NCI-H82 treated with DMSO at 0.1 percent for 48 hours (cell line): ENCODE measurements at regions not wholly inside any gene's neighbourhood (a gene's known extent, or its start where the extent isn't known, plus 50 kb on each side); places are given as distances from the start of the nearest gene placed in this dataset.
"Not testable (repeated sequence)": the region's sequence is repeated elsewhere in the genome, so short reads cannot be mapped to it uniquely, and the experiment has no call there.

ENCODE experiments used
- DNase-seq: peaks from one replicate; lab custom pipeline; 2025; ENCODE audit not compliant: unreplicated experiment; lab: John Stamatoyannopoulos, UW

- DNase-seq: no peak
Observed at GRCh38 chr5:24232041-24232440, 412.7 kb downstream of the CDH10 start.

DNA sequence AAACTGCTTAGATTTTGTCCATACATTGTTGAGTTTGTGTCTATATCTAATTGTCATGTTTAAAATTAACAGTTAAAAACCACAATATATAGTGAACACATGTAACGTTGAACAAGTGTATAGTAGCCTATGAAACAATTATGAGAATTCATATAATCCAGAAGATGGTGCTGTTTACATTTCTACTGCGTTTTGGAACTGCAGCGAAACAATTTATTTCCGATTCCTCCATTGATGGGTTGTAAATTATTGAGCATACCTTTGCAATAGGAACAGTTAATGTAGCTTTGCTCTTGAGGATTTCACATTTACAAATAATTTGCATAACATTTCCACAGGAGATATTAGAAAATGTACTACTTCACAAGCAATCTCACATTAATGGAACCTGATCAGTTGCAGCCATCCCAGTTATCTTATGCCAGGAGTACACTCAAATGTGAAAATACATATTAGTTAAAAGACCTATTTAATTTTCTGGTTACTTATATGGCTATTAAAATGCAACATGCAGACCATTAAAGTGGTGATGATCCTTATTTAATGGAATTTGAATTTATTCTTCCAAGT lies 411.8 kb downstream of the CDH10 start:
- no peak for DNase-seq

GRCh38 chr5:24235946-24236345 lies 408.8 kb downstream of the CDH10 start:
- no peak for DNase-seq

DNA sequence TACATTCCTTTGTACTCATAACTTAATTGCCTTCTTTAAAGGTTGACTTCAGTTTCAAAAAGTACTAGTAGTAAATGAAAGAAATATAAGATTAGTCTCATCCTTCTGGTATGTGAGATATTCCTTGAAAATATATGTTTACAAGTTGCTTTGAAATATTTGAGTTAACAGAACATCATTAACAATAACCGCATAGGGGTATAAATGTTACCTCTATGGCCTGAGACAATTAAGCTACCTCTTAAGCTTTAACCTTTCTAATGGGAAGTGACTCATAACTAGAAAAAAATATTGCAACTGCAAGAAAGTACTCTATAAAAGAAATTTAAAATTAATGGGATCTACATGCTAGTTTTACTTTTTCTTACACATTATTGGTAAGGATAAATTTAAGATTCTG lies 399.0 kb downstream of the CDH10 start:
- DNase-seq: no peak

- DNase-seq: no peak
Observed at GRCh38 chr5:24264547-24264946, 380.2 kb downstream of the CDH10 start.

- no peak for DNase-seq
Observed at GRCh38 chr5:24265306-24265705, 379.5 kb downstream of the CDH10 start.

DNA sequence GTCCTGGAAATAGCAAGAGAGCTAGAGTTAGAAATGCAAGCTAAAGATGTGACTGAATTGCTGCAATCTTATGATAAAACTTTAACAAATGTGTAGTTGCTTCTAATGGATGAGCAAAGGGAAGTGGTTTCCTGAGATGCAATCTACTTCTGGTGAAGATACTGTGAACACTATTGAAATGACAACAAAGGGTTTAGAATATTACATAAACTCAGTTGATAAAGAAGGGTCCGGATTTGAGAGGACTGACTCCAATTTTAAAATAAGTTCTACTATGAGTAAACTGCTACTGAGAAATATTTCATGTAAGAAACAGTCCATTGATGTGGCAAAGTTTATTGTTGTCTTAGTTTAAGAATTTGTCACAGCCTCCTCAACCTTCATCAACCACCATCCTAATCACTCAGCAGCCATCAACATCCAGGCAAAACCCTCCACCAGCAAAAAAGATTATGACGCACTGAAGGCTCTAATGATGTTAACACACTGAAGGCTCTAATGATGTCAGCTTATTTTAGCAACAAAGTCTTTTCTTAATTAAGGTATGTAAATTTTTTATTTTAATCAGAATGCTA lies 376.2 kb downstream of the CDH10 start:
- DNase-seq: no peak

DNA sequence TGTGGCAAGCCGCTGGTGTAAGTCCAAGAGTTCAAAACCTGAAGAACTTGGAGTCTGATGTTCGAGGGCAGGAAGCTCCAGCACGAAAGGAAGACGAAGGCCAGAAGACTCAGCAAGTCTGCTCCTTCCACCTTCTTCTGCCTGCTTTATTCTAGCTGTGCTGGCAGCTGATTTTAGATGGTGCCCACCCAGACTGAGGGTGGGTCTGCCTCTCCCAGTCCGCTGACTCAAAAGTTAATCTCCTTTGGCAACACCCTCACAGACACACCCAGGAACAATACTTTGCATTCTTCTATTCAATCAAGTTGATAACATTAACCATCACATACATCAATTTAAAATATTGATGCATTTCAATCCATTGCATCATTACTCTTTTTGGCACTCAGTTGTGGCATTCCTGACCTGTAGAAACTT lies 373.1 kb downstream of the CDH10 start:
- DNase-seq: not testable (repeated sequence)

DNA sequence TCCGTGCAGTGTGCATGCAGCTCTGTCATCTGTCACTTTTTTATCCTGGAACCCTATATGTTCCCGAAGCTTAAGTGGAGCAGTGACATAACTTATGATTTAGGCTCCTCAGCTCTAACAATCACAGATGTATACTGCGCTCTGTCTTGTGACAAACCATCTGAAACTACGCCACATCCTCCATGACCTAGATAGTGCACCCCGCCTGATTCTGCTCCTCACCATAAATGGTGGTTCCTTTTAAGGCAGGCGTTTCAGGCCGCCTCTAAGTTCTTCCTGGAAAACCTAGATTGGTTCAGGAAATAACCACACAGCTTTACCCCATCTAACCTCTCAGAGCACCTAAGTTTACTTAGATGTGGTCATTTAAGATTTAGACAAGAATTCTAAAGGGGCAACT lies 372.0 kb downstream of the CDH10 start:
- no peak for DNase-seq

- no peak for DNase-seq
Observed at GRCh38 chr5:24280215-24280614, 364.6 kb downstream of the CDH10 start.

- DNase-seq: no peak
Observed at GRCh38 chr5:24281818-24282217, 363.0 kb downstream of the CDH10 start.

DNA sequence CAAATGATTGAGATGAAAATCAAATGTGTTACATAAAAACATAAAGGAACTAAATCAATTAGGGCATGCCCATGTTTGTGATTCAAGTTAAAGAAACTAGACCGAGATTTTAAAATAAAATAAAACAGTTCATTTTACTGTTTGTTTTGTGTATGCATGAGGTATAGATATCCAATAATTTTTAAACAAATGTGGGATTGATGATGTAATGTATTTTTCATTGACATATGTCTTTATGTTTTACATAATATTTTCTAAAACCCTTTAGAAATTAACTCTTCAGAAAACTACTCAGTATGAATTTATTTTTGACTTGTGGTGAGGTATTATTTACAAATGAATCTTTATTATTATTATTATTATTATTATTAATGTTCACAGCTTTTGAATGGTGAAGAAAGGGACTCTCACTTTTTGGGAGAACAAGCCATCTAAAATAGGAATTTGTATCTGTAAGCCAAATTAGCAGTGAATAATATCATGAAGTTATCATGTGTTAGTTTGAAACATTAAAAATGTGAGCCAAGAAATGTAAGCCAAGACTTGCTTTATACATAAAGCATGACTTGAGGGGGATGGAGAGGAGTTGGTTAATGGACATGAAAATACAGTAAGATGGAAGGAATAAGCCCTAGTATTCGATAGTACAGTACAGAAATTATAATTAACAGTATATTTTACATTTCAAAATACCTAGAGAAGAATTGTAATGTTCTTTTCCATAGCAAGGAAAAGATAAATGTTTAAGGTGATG lies 355.0 kb downstream of the CDH10 start:
- no peak for DNase-seq

DNA sequence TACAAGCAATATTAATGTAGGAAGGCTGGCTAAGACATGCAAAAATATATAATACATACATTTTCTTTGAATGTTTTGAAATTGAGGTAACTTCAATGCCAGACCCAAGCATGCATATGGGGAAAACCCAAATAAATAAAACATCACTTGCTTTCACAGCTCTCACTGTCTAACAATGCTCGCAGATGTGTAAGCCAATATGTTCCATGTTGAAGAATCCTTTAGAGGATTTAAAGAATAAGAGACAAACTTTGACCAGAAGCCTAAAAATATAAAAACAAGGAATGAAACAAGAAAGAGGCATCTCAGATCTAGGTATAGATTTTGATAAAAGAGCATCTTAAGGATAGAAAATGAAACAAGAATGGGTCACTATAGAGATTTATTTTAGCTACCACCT lies 354.2 kb downstream of the CDH10 start:
- no peak for DNase-seq

DNA sequence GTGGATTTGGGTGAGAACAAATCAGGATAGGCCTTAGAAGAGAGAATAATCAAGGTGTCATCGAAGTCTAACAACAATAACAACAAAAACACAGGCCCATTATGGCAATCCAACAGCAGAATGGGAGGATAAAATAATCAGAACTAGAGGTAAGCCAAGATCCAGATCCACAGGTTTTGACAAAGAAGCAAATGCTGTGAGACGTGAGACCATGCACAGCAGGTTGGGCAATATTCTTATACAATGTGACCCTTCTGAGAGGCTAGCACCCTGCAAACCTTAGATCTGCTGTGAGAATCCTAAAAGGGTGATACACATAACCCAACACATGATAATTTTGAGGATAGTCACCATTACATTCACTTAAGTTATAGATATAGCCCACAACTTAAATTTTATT lies 352.9 kb downstream of the CDH10 start:
- no peak for DNase-seq

DNA sequence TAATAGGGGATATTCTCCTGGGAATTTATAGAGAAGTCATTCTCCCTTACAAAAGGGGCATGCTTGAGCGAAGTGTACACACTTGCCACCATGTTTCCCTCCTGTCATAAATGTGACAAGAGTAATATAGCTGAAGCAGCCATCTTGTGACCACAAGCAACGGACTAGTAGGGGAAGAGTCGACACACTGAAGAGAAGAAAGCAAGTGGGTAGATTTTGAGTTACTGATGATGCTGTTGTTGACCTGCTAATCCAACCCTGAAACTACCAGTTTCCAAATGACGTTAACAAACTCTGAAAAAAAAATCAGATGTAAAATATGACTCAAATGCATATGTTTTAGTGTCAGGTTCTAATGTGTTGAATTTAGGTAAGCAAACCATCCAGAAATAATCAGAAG lies 350.4 kb downstream of the CDH10 start:
- no peak for DNase-seq

DNA sequence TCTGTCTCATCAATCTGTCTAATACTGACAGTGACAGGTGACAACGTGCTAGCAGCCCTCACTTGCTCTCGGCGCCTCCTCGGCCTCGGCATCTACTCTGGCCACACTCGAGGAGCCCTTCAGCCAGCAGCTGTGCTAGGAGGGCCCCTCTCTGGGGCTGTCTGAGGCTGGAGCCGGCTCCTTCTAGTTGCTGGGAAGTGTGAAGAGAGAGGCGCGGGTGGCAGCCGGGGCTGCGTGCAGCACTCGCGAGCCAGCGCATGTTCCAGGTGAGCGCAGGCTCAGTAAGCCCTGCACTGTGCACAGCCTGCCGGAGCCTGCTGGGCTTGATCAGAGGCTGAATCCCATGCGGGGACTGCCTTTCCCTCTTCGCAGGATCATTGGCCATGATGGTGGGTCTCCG lies 330.7 kb downstream of the CDH10 start:
- no peak for DNase-seq

DNA sequence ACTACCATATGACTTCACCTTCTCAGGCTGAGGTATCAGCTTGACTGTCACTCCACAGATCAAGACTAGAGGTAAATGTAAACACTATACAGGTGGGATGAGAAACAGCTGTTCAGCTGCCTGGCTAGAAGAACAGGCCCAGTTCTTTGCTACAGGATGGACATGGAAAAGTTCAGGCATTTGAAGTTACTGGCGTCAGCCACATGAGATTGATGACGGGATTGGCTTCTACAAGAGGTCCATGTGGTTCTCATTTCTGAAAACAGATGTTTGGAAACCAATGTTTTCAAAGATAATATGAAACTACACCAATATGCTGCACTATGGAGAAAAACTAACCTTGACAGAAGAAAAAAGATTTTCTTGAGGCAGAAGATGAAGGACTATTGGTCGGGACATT lies 324.1 kb downstream of the CDH10 start:
- DNase-seq: no peak

GRCh38 chr5:24325306-24325832 lies 319.4 kb downstream of the CDH10 start:
- DNase-seq: no peak

- no peak for DNase-seq
Observed at GRCh38 chr5:24331531-24331930, 313.2 kb downstream of the CDH10 start.

DNA sequence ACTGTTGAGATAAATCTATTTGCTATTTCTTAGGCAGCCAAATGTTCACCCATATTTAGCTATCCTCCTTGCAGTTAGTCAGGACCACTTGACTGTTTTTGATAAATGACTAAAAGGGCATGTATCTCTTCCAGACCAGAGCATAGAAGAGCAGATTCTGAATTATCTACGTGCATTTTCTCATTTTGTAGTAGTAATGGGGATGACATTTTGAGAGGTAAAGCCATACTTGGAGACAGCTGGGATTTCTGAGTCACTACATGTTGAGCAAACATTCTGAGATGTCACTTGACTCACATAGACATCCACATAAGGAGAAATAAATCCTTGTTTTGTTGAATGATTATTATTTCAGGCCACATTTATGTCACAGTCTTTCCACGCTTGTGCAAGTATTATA lies 297.6 kb downstream of the CDH10 start:
- no peak for DNase-seq

DNA sequence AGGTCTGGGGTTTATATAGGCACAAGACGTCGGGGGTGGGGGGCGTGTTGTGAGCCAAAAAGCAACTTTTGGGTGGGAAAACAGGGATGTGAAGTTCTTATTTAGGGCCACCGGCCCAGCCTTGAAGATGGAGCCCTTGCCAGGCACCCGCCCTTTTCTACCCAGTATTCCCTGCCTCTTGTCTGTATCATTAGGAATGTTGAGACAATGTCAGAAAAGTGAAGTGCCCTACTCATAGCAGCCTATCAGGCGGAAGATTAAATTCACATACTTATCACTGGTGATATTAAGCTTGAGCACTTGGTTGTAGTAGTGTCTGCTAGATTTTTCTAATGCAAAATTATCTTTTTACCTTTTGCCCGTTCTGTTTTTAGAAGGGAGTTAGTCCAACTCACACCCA lies 293.5 kb downstream of the CDH10 start:
- DNase-seq: no peak

DNA sequence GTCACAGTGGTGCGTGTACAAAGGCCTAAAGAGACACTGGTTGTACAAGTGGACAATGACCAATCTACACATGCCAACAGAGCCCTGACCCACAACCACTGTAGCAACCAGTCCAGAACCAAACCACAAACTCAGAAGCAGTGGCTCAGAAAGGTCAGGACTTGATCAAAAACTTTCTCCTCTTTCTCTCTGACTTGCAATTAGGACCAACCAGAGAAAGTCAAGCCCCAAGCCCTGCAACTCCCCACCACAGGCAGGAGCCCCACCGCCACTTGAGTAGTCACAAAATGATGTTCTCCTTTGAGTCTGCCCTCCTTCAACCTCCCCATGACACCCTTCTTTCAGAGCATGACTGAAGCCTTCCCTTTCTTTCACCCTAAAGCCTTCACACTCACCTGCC lies 291.8 kb downstream of the CDH10 start:
- no peak for DNase-seq
